Activated naive CD4-positive, alpha-beta T cell treated with anti-CD3 and anti-CD28 coated beads, Interleukin-2, amount 10 ng/mL, durations not matched to agents 7 days and 5 days (primary cell): ENCODE measurements at regions not wholly inside any gene's neighbourhood (a gene's known extent, or its start where the extent isn't known, plus 50 kb on each side); places are given as distances from the start of the nearest gene placed in this dataset.
"Not testable (repeated sequence)": the region's sequence is repeated elsewhere in the genome, so short reads cannot be mapped to it uniquely, and the experiment has no call there.

Experiments
- CTCF ChIA-PET: fragments of 350-600 bp; sonication (Branson Sonifier 250); formaldehyde crosslinking; loops from one replicate; lab custom pipeline; 2021; ENCODE audit warnings: antibody characterized with exemption; lab: Charles Lee
- DNase-seq: peaks from one replicate; pipeline ENCODE4 v3.0.0-alpha.2; 2020
- H3K27ac Mint-ChIP-seq: one replicate; pipeline ENCODE4 v1.8.0; 2021; ENCODE audit warnings: mild to moderate bottlenecking, moderate library complexity, mixed read lengths
- H3K27me3 Mint-ChIP-seq: one replicate; pipeline ENCODE4 v1.8.0; 2021; ENCODE audit warnings: mild to moderate bottlenecking, mixed read lengths
- H3K36me3 Mint-ChIP-seq: one replicate; pipeline ENCODE4 v1.8.0; 2021; ENCODE audit warnings: mixed read lengths
- H3K4me1 Mint-ChIP-seq: one replicate; pipeline ENCODE4 v1.8.0; 2021; ENCODE audit warnings: mixed read lengths
- H3K4me3 Mint-ChIP-seq: one replicate; pipeline ENCODE4 v1.8.0; 2021; ENCODE audit warnings: mild to moderate bottlenecking, moderate library complexity, mixed read lengths
- H3K9me3 Mint-ChIP-seq: one replicate; pipeline ENCODE4 v1.8.0; 2021; ENCODE audit warnings: mixed read lengths

GRCh38 chr10:123283371-123283770, 129.2 kb downstream of the BUB3 start:
- H3K4me1 Mint-ChIP-seq, H3K9me3 Mint-ChIP-seq, DNase-seq, H3K27me3 Mint-ChIP-seq, H3K36me3 Mint-ChIP-seq, H3K4me3 Mint-ChIP-seq, H3K27ac Mint-ChIP-seq, CTCF ChIA-PET: not testable (repeated sequence)

- Mint-ChIP-seq H3K27me3 (no peaks in the 10 kb centered on the region), H3K9me3 (no peaks in the 10 kb centered on the region), H3K4me3 (no peak overlapping the region), H3K36me3 (no peaks in the 10 kb centered on the region), H3K4me1 (no peaks in the 10 kb centered on the region), H3K27ac (no peak overlapping the region)
- no peak for DNase-seq
- CTCF ChIA-PET = interaction anchor here (0.9 to 1.2 kb wide), 2 partner anchors 133 to 134 kb away, joined by 3 to 4 read pairs; no protein-coding TSS in a partner anchor
Observed at GRCh38 chr10:123284022-123284421, 129.8 kb downstream of the BUB3 start.

- Mint-ChIP-seq H3K4me1 (no peaks in the 10 kb centered on the region), H3K9me3 (peaks cover 3% of the 10 kb centered on the region), H3K27me3 (no peaks in the 10 kb centered on the region), H3K27ac (no peak overlapping the region), H3K4me3 (no peak overlapping the region), H3K36me3 (no peaks in the 10 kb centered on the region)
- no peak for DNase-seq
- CTCF ChIA-PET = no interaction called here
Observed at GRCh38 chr10:123287594-123288247, 133.5 kb downstream of the BUB3 start.

GRCh38 chr10:123289432-123289831, 135.2 kb downstream of the BUB3 start:
- peaks cover 3% of the 10 kb centered on the region for H3K9me3 Mint-ChIP-seq
- DNase-seq = no peak
- CTCF ChIA-PET = no interaction called here
- H3K36me3 Mint-ChIP-seq = no peaks in the 10 kb centered on the region
- H3K4me1 Mint-ChIP-seq = no peaks in the 10 kb centered on the region
- H3K4me3 Mint-ChIP-seq = no peak overlapping the region
- H3K27me3 Mint-ChIP-seq = no peaks in the 10 kb centered on the region
- H3K27ac Mint-ChIP-seq = no peak overlapping the region

GRCh38 chr10:123294109-123294508, 139.9 kb downstream of the BUB3 start:
- no peaks in the 10 kb centered on the region for H3K27me3 Mint-ChIP-seq

GRCh38 chr10:123294886-123295285, 140.7 kb downstream of the BUB3 start:
- H3K4me3 Mint-ChIP-seq = no peak overlapping the region
- H3K27ac Mint-ChIP-seq = no peak overlapping the region
- H3K4me1 Mint-ChIP-seq = no peaks in the 10 kb centered on the region
- no peaks in the 10 kb centered on the region for H3K36me3 Mint-ChIP-seq
- CTCF ChIA-PET = no interaction called here
- no peaks in the 10 kb centered on the region for H3K27me3 Mint-ChIP-seq
- peaks cover 10% of the 10 kb centered on the region for H3K9me3 Mint-ChIP-seq
- no peak for DNase-seq

More at GRCh38 chr10:123294109-123294508, 139.9 kb downstream of the BUB3 start:
- H3K4me3 Mint-ChIP-seq = no peak overlapping the region
- H3K27ac Mint-ChIP-seq = no peak overlapping the region
- no peaks in the 10 kb centered on the region for H3K4me1 Mint-ChIP-seq
- CTCF ChIA-PET = no interaction called here
- no peaks in the 10 kb centered on the region for H3K36me3 Mint-ChIP-seq
- peaks cover 10% of the 10 kb centered on the region for H3K9me3 Mint-ChIP-seq
- no peak for DNase-seq

GRCh38 chr10:123295644-123296043, 141.4 kb downstream of the BUB3 start:
- CTCF ChIA-PET = no interaction called here
- peaks cover 7% of the 10 kb centered on the region for H3K9me3 Mint-ChIP-seq
- no peaks in the 10 kb centered on the region for H3K36me3 Mint-ChIP-seq
- no peak for DNase-seq
- no peak overlapping the region for H3K4me3 Mint-ChIP-seq
- H3K27ac Mint-ChIP-seq = no peak overlapping the region
- H3K4me1 Mint-ChIP-seq = no peaks in the 10 kb centered on the region
- H3K27me3 Mint-ChIP-seq = no peaks in the 10 kb centered on the region

GRCh38 chr10:123297175-123297574, 143.0 kb downstream of the BUB3 start:
- Mint-ChIP-seq H3K9me3 (peaks cover 7% of the 10 kb centered on the region), H3K27me3 (no peaks in the 10 kb centered on the region), H3K4me1 (no peaks in the 10 kb centered on the region), H3K4me3 (no peak overlapping the region), H3K27ac (no peak overlapping the region), H3K36me3 (no peaks in the 10 kb centered on the region)
- CTCF ChIA-PET = no interaction called here
- DNase-seq = no peak

- H3K27me3 Mint-ChIP-seq = no peaks in the 10 kb centered on the region
- H3K27ac Mint-ChIP-seq = no peak overlapping the region
- CTCF ChIA-PET = no interaction called here
- no peaks in the 10 kb centered on the region for H3K36me3 Mint-ChIP-seq
- H3K9me3 Mint-ChIP-seq = peaks cover 7% of the 10 kb centered on the region
- no peak overlapping the region for H3K4me3 Mint-ChIP-seq
- DNase-seq = no peak
- H3K4me1 Mint-ChIP-seq = no peaks in the 10 kb centered on the region
Observed at GRCh38 chr10:123298583-123298982, 144.4 kb downstream of the BUB3 start.

- no peak overlapping the region for H3K4me3 Mint-ChIP-seq
Observed at GRCh38 chr10:123299598-123299997, 145.4 kb downstream of the BUB3 start.

GRCh38 chr10:123301077-123301857, 147.1 kb downstream of the BUB3 start:
- Mint-ChIP-seq H3K27ac (no peak overlapping the region), H3K4me1 (no peaks in the 10 kb centered on the region), H3K9me3 (peaks cover 2% of the 10 kb centered on the region), H3K4me3 (no peak overlapping the region), H3K27me3 (no peaks in the 10 kb centered on the region), H3K36me3 (no peaks in the 10 kb centered on the region)
- CTCF ChIA-PET = no interaction called here
- DNase-seq = no peak

More at GRCh38 chr10:123299598-123299997, 145.4 kb downstream of the BUB3 start:
- DNase-seq = no peak
- Mint-ChIP-seq H3K36me3 (no peaks in the 10 kb centered on the region), H3K4me1 (no peaks in the 10 kb centered on the region), H3K9me3 (peaks cover 7% of the 10 kb centered on the region), H3K27ac (no peak overlapping the region), H3K27me3 (no peaks in the 10 kb centered on the region)
- CTCF ChIA-PET = no interaction called here

GRCh38 chr10:123303581-123304337, 149.6 kb downstream of the BUB3 start:
- H3K9me3 Mint-ChIP-seq = no peaks in the 10 kb centered on the region
- no peaks in the 10 kb centered on the region for H3K27me3 Mint-ChIP-seq
- CTCF ChIA-PET = no interaction called here
- H3K36me3 Mint-ChIP-seq = no peaks in the 10 kb centered on the region
- no peak overlapping the region for H3K27ac Mint-ChIP-seq
- DNase-seq = no peak
- H3K4me3 Mint-ChIP-seq = no peak overlapping the region
- H3K4me1 Mint-ChIP-seq = no peaks in the 10 kb centered on the region

GRCh38 chr10:123305671-123306070, 151.5 kb downstream of the BUB3 start:
- no peaks in the 10 kb centered on the region for H3K9me3 Mint-ChIP-seq
- no peaks in the 10 kb centered on the region for H3K4me1 Mint-ChIP-seq
- H3K4me3 Mint-ChIP-seq = no peak overlapping the region
- DNase-seq = no peak
- no peaks in the 10 kb centered on the region for H3K27me3 Mint-ChIP-seq
- no peak overlapping the region for H3K27ac Mint-ChIP-seq
- CTCF ChIA-PET = interaction anchor here (0.9 kb wide), 1 partner anchor 128 kb away, joined by 3 read pairs; no protein-coding TSS in a partner anchor
- no peaks in the 10 kb centered on the region for H3K36me3 Mint-ChIP-seq

- no peak for DNase-seq
- no peak overlapping the region for H3K4me3 Mint-ChIP-seq
Observed at GRCh38 chr10:123306290-123306689, 152.1 kb downstream of the BUB3 start.

More at GRCh38 chr10:123306290-123306689, 152.1 kb downstream of the BUB3 start:
- no peak overlapping the region for H3K27ac Mint-ChIP-seq
- no peaks in the 10 kb centered on the region for H3K36me3 Mint-ChIP-seq
- H3K27me3 Mint-ChIP-seq = no peaks in the 10 kb centered on the region
- H3K9me3 Mint-ChIP-seq = no peaks in the 10 kb centered on the region
- H3K4me1 Mint-ChIP-seq = no peaks in the 10 kb centered on the region
- CTCF ChIA-PET = interaction anchor here (0.9 kb wide), 1 partner anchor 129 kb away, joined by 3 read pairs; no protein-coding TSS in a partner anchor
